Epithelial cell of esophagus (primary cell): ENCODE measurements at regions not wholly inside any gene's neighbourhood (a gene's known extent, or its start where the extent isn't known, plus 50 kb on each side); places are given as distances from the start of the nearest gene placed in this dataset.
"Not testable (repeated sequence)": the region's sequence is repeated elsewhere in the genome, so short reads cannot be mapped to it uniquely, and the experiment has no call there.

Experiments
- DNase-seq: peaks from one replicate; pipeline ENCODE4 v3.0.0; 2010; ENCODE audit warnings: low read depth
- H3K4me3 ChIP-seq: 2 replicates; pipeline ENCODE4 v1.5.1; 2011; ENCODE audit warnings: mild to moderate bottlenecking, low read length, control low read depth
- TF ChIP-seq, protein P1 (sequence below): IDR thresholded peaks from 2 replicates; pipeline ENCODE4 v1.5.1; 2011; ENCODE audit warnings: low read depth, mild to moderate bottlenecking, low read length, control low read depth, inconsistent platforms; ENCODE audit not compliant: insufficient read depth; ENCODE audit errors: missing control alignments

DNA sequence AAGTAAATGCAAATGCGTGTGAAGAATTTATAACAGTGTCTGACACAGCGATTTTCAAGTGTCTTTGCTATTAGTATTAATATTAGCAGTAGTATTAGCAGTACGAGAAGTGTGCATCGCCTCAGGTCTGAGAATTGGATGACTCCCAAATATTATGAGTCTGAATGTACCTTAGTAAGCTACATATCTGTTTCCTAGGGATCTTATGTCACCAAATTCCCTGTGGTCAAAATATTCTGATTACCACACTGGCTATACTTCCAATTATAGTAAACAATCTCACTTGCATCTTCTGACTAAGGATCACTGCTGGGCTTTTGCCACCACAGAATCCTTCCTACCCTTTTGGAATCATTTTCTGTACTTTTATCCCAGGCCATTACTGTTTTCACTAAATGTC, 396.0 kb upstream of the MIS18BP1 start:
- peak; percentile 34 for DNase-seq
- H3K4me3 ChIP-seq = no peak overlapping the region
- TF ChIP-seq, protein P1, sequence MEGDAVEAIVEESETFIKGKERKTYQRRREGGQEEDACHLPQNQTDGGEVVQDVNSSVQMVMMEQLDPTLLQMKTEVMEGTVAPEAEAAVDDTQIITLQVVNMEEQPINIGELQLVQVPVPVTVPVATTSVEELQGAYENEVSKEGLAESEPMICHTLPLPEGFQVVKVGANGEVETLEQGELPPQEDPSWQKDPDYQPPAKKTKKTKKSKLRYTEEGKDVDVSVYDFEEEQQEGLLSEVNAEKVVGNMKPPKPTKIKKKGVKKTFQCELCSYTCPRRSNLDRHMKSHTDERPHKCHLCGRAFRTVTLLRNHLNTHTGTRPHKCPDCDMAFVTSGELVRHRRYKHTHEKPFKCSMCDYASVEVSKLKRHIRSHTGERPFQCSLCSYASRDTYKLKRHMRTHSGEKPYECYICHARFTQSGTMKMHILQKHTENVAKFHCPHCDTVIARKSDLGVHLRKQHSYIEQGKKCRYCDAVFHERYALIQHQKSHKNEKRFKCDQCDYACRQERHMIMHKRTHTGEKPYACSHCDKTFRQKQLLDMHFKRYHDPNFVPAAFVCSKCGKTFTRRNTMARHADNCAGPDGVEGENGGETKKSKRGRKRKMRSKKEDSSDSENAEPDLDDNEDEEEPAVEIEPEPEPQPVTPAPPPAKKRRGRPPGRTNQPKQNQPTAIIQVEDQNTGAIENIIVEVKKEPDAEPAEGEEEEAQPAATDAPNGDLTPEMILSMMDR = no peak

DNA sequence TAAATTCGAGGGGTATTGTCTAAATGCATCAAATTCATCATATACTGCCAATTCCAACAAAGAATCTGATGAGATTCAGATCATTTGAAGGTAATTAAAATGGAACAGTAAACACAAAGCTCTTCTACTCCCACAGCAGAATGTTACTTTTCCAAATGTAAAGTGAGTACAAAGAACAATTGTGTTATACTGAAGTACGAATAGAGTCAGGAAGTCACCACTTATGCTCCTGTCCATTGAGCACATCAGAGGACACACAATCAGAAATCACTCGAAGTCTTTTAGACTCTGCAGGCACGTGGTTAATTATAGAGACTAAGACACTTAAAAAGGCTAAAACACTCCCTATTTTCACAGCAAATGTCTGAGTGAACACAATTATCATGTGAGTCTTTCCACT, 388.5 kb upstream of the MIS18BP1 start:
- no peak overlapping the region for H3K4me3 ChIP-seq
- DNase-seq = no peak
- TF ChIP-seq, protein P1 = no peak

DNA sequence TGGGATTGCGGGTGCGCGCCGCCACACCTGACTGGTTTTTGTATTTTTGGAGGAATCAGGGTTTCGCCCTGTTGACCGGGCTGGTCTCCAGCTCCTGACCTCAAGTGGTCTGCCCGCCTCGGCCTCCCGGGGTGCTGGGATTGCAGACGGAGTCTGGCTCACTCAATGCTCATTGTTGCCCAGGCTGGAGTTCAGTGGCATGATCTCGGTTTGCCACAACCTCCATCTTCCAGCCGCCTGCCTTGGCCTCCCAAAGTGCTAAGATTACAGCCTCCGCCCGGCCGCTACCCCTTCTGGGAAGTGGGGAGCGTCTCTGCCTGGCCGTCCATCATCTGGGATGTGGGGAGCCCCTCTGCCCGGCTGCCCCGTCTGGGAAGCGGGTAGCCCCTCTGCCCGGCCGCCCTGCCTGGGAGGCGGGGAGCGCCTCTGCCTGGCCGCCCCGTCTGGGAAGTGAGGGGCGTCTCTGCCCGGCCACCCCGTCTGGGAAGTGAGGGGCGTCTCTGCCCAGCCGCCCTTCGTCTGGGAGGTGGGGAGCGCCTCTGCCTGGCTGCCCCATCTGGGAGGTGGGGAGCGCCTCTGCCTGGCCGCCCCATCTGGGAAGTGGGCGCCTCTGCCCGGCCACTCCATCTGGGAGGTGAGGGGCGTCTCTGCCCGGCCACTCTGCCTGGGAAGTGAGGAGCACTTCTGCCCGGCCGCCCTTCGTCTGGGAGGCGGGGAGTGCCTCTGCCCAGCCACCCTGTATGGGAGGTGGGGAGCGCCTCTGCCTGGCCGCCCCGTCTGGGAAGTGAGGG, 381.8 kb upstream of the MIS18BP1 start:
- DNase-seq, H3K4me3 ChIP-seq: not testable (repeated sequence)

DNA sequence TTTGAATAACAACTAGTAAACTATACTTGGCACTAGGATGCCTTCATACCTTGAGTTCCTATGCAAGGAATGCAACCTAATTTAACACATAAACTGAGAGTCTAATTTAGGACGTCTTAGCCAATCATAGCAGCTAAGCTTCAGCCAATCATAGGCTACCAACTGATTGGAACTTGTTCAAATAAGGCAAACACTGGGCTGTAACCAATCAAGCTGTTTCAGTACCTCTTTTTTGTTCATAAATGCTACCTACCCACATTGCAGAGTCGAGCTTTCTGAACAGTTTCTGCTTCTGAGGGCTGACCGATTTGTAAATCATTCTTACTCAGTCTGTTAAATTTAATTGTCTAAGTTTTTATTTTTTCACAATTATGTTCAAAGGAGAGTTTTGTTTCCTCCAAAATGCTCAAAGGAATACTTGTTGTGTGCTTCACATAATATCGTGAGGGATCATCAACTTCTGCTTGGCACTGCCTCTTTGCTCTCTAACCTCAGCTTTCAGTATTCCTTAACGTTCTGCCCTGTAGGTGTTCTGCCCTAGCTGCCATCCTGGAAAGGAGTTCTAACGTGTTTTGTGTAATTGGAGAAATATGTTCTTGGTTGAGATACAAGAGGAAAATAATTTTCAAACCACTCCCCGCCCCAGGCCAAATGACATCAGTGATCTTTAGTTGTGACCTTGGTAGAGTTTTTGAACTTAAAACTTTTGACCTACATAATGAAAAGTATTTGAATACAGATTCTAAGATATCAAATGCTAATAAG, 380.4 kb upstream of the MIS18BP1 start:
- H3K4me3 ChIP-seq = no peak overlapping the region
- TF ChIP-seq, protein P1 = no peak
- peak; percentile 53 for DNase-seq

DNA sequence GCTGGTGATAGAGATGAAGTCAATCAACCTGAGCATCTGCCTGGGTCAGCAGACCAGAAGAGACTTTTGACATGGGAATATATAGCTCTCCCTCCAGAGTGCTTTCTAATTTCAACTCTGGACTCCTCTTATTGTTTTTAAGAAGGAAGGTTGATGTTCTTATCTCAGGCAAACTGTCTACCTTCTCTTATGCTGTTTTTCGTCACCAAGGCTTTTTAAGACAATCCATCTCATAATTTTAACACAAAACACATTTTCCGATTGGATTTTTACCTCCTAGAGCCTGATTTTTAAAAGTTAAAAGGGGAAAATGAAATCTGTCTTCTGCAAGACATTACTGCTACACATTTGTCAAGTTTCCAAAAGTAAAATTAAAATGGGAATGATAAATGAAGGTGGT, 368.7 kb upstream of the MIS18BP1 start:
- TF ChIP-seq, protein P1 = no peak
- DNase-seq = no peak
- no peak overlapping the region for H3K4me3 ChIP-seq

DNA sequence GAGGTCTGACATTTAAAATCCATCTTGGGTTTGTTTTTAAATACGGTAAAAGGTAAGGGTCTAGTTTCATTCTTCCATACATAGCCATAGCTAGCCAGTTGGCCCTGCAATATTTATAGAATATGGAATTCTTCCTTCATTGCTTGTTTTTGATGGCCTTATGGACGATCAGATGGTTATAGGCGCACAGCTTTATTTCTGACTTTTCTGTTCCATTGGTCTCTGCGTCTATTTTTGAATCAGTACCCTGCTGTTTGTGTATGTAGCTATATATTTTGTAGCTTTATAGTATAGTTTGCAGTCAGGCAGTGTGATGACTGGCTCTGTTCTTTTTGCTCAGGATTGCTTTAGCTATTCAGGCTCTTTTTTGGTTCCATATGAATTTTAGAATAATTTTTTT, 366.8 kb upstream of the MIS18BP1 start:
- TF ChIP-seq, protein P1 = no peak
- no peak overlapping the region for H3K4me3 ChIP-seq
- DNase-seq = no peak

DNA sequence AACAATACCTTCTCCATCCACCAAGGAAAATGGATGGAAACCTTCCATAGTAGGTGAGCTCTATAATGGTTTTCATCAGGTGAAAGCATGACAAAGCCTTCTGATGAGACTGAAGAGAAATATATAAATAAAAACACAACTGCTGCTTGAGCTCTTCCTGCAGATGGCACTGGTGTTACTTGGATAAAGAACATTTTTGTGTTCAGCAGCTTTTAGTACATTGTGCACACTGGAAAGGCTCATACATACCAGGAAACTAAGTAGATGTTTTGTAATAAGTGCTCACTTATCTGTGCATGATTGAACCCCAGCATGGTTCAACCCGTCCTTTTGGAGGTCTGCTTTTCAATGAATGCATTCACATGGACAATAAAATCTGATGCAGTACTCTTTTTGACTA, 357.3 kb upstream of the MIS18BP1 start:
- TF ChIP-seq, protein P1 = peak; percentile 77

More for the DNA sequence above, 357.3 kb upstream of the MIS18BP1 start:
- peak; percentile 66 for DNase-seq
- H3K4me3 ChIP-seq = no peak overlapping the region
